ENCODE measurements at regions not wholly inside any gene's neighbourhood (a gene's known extent, or its start where the extent isn't known, plus 50 kb on each side); places are given as distances from the start of the nearest gene placed in this dataset.

- DNase-seq (ENCODE audit: low spot score), result no peak
Observed at GRCh38 chr9:120212853-120213200, 367.1 kb downstream of the CDK5RAP2 start.

DNA sequence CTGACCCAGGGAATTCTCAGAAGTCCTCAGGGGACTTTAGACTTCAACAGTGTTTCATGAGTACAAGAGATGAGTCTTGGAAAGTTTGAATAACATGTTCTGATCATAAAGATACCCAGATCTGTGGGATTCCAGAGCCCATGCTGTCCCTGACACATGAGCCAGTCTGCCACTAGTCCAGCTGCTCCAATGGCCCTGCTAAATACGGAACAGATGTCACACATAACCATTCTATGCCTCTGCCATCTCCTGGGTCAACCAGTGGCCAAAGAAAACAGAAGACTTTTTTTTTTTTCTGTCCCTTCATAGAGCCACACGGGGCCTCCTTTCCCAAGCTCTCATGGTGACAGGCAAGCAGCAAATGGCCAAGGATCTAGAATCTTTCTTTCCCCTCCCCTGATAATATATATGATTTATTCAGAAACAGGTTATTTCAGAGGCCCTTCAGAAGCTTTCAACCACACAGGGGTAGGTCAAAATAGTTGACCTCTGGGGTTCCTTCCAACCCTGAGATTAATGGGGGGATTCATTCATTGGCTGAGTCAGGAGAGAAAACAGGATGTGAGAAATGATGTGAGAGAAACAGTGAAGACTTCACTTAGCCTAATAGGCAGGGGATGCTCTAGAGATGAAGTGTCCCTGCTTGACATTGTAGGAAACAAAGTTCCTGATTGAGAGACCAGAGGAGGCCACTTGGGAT, 367.7 kb downstream of the CDK5RAP2 start:
- DNase-seq (ENCODE audit: low spot score), result no peak

- DNase-seq (ENCODE audit: low spot score), result no peak
Observed at GRCh38 chr9:120210274-120210673, 369.7 kb downstream of the CDK5RAP2 start.

- DNase-seq (ENCODE audit: low spot score), result no peak
Observed at GRCh38 chr9:120202856-120203654, 376.9 kb downstream of the CDK5RAP2 start.

DNA sequence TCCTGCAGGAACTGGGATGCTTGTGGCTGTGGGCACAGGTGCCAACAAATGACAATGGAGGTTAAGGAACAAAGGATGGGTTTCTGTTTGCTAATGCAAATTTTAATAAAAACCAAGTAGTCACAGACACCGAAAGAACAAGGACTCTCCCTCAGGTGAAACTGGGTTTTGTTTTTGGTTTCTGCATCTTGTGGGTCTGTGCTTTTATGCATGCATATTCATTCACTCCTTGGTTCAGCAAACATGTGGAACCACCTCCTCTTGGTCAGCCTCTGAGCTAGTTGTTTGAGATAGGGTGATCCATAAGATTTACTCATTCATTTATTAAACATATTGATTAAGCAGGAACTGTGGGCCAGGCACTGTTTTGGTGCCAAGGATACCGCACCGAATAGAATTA, 381.9 kb downstream of the CDK5RAP2 start:
- DNase-seq (ENCODE audit: low spot score), result no peak

DNA sequence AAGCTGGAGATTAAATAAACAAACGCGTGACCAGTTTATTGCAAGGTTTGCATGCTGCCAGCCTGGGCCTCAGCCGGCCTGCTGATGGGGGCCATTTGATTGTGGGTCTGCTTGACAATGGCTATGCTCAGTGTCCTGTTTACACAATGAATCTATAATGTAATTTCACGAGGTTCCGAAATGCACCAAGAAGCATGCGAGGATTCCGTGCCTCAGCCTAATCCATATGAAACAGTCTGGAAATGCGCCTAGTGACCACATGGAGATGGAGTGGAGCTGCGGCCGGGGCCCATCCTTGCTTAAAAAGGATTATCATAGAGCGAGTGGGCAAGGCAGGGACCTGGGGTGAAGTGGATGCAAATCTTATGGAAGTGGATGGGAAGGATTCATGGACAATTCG, 382.4 kb downstream of the CDK5RAP2 start:
- DNase-seq (ENCODE audit: low spot score), result no peak

GRCh38 chr9:120191141-120191540, 388.8 kb downstream of the CDK5RAP2 start:
- DNase-seq (ENCODE audit: low spot score), result no peak

- DNase-seq (ENCODE audit: low spot score), result no peak
Observed at GRCh38 chr9:120187758-120188157, 392.2 kb downstream of the CDK5RAP2 start.

DNA sequence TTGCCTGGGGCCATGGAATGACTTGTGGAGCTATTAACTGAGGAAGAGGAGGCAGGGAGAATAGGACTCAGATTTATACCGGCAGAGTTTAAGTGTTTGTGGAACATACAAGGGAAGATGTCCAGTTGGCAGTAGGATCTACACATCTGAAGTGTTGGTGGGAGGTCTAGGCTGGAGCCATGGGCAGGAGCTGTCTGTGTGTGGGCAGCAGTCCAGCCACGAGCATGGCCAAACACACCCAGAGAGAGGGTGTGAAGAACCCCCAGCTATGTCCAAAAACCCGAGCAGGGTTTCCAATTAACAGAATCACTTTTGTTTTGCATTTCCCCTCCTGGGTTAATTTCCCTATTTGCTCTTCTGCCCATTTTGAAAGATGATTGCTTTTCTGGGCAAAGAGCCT, 393.7 kb downstream of the CDK5RAP2 start:
- DNase-seq (ENCODE audit: low spot score), result no peak

DNA sequence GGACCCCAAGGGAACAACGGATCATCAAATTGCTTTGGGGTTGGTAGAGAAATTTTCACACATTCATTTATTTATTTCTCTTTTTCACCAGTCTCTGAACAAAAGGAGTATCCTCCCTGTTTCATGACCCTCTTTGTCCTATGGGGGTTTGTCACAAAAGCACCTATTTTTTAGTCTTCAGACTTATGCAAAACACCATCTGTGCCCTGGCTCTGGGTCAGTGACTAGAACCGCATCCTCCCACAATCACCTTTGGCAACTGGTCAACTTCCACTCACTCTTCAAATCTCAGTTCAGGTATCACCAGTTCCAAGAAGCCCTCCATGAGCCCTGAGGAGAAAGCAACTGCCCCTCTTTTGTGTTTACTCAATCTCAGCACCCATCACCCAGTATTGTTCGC, 395.7 kb downstream of the CDK5RAP2 start:
- no peak for DNase-seq (ENCODE audit: low spot score)

GRCh38 chr9:120183615-120184014, 396.4 kb downstream of the CDK5RAP2 start:
- DNase-seq (ENCODE audit: low spot score), result no peak

DNA sequence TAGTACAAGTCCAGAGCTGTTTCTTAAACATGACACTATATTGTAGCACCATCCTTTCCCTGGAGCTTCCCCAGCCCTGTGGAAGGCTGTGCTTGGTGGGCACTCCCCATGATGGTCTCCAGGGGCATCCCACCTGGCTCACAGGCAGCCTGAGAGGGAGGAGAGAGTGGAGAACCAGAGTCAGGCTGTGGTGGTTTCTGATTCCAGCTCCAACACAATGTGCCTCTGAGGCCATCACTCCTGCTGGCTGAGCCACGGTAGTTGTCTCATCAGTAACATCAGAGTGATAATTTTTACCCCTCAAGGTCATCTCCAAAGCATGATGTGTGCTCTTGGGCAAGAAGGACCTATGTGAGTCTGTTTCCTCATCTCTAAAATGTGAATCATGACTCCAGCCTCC, 398.0 kb downstream of the CDK5RAP2 start:
- no peak for DNase-seq (ENCODE audit: low spot score)

DNA sequence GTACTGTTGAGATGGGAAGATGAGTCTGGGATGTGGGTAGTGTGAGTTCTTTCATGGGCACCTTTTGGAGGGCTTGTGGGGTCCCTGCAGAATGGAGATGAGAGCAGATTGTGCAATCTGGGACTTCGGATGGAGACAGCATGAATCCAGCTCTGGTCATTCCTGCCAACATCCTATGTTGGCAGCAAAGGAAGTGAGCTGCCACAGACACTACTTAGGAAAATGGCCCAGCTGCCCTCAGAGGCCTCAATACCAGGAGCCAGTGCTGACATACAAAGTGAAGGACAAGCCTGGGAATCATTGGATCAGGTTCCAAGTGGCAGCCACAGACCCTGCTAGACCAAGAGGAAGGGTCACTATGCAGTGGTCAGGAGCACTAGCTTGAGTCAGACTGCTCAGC, 402.8 kb downstream of the CDK5RAP2 start:
- DNase-seq (ENCODE audit: low spot score), result no peak

DNA sequence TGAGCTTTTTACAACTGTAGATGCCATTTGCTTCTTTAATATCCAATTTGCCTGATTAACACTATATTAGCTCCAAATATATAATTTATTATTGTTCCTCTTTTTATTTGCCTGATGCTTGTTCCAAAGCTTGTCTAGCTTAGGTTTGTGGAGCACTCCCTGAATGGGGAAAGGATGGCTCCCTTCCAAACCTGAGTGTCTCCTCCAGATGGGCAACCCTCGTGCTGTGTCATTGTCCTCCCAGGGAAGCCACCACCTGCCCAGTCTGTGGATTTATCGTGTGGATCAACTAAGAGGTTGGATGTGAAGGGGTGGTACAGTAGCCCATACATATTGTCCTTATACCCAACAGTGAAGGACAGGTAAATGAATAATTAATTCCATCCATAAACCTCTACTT, 404.9 kb downstream of the CDK5RAP2 start:
- no peak for DNase-seq (ENCODE audit: low spot score)

- no peak for DNase-seq (ENCODE audit: low spot score)
Observed at GRCh38 chr9:120161776-120162175, 418.2 kb downstream of the CDK5RAP2 start.

DNA sequence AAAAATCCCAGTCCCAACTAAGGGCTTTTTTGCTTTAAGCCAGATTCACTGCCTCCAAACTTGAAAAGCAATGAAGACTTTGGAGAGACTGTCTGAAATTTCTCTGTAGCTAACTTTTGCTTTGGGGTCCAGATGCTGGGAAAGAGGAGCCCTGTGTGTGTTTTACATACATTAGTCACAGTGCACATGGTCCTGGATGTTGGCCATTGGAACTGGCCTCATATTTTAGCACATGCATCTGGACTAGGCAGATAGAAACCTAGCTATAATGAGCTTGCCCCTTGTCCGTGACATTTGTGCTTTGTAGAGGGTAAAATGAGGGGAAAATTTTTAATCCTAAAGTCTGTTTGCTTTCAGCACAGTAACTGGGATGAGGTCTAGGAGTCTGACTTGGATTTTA, 421.7 kb downstream of the CDK5RAP2 start:
- no peak for DNase-seq (ENCODE audit: low spot score)

DNA sequence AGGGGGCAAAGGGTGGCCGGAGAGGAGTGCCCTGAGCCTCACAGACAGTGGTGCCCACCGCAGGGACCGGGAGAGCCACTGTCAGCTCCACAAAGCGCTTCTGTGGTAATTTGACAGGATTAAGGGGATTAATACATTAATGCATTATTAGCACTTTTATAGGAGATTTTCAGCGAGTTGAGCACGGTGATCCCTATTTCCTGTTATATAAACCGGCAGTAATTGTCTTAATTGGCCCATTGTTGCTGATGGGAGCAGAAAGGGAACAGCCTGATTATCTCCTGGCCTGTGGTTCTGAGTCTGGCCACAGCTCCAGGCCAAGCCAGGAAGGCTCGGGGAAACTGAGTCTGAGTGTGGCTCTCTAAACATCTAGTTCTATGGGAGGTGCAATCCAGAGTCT, 423.6 kb downstream of the CDK5RAP2 start:
- no peak for DNase-seq (ENCODE audit: low spot score)

- no peak for DNase-seq (ENCODE audit: low spot score)
Observed at GRCh38 chr9:120153258-120153657, 426.7 kb downstream of the CDK5RAP2 start.

GRCh38 chr9:120152295-120152694, 427.7 kb downstream of the CDK5RAP2 start:
- no peak for DNase-seq (ENCODE audit: low spot score)

DNA sequence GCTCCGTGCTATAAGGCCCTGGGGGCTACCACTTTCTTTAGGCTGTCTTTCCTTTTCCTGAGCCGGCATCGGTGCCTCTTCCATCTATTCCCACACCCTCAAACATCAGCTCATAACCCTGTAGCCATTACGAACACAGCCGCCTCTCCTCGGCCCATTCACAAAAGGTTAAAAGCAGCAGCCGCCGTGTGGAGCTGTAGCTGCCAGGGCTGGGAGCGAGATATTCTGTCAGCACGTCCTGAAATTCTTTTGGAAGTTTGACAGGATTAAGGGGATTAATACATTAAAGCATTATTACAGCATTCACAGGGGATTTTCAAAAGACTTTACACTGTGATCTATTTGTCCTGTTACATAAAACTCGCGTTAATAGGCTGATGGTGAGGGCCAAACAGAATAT, 428.2 kb downstream of the CDK5RAP2 start:
- DNase-seq (ENCODE audit: low spot score), result no peak

GRCh38 chr9:120151149-120151548, 428.8 kb downstream of the CDK5RAP2 start:
- no peak for DNase-seq (ENCODE audit: low spot score)

DNA sequence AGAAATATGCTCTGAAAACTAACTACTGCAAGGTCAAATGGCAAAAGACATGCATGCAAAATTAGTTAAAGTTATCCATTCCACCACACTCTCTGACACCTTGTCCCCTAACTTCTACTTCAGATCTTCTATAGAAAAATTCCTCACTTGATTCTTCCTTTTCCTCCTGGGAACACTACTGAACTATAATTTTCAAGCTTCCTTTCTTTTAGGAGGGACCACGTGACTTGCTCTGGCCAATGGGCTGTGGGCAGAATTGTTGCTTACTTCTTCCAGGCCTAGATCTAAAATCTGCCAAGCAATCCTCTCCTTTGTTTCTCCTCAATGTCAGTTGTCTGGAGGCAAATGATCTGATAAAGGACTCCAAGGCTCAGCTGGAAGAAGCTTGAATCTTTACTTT, 441.0 kb downstream of the CDK5RAP2 start:
- no peak for DNase-seq (ENCODE audit: low spot score)

- no peak for DNase-seq (ENCODE audit: low spot score)
Observed at GRCh38 chr9:120137186-120137840, 442.7 kb downstream of the CDK5RAP2 start.

Data from SW480 (cell line).